SK-N-DZ (cell line): ENCODE measurements at regions not wholly inside any gene's neighbourhood (a gene's known extent, or its start where the extent isn't known, plus 50 kb on each side); places are given as distances from the start of the nearest gene placed in this dataset.

Source experiments
- DNase-seq: peaks from one replicate; pipeline ENCODE4 v3.0.0-alpha.2; 2015; ENCODE audit warnings: low spot score

DNA sequence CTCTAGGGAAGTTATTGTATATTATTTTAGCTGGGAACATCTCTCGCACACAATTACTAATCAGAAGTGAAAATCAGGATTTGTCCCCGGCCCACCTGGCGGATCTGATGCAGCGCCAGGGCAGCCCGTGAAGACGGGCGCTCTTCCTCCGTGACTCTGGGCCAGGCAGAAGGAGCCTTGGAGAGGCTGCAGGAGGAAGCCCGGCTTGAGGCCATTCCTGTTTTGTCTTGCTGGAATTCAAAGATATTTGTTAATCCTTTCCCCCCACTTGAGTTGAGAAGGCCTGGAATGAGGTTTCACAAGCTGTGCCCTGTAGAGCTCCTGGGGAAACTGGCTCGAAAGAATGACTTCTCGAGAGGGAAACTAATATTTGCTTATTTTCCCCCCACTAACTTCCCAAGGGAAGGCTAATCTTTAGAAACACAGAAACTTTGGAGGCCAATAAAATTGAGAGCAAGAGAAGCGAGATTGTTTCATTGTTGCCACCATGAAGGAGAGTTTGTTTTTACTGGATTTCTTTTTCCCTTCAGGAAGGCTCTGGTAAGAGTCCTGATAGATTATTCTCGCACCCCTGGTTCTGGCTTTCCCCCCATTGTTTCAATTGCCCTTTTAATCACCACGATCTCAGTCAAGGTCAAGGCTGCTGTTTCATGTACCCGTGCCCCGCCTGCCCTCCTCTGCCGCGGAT lies 92.8 kb upstream of the SEPTIN5 start:
- no peak for DNase-seq

DNA sequence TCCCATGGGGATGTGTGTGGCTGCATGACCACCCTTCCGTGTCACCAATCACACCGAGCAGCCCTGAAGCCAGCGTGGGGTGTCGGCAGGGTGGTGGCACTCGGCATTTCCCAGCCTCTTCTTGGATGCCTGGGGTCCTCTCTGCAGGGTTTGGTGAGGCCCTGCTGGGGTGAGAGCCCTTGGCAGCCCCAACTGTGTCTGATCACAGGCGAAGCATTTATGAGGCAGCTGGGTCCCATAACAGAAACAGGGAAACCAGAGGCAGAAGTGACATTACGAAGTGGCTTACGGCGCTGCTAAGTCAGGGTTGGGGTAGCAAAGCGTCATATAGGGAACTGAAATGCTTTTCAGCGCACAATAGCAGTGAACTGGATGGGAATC lies 92.3 kb upstream of the SEPTIN5 start:
- no peak for DNase-seq

DNA sequence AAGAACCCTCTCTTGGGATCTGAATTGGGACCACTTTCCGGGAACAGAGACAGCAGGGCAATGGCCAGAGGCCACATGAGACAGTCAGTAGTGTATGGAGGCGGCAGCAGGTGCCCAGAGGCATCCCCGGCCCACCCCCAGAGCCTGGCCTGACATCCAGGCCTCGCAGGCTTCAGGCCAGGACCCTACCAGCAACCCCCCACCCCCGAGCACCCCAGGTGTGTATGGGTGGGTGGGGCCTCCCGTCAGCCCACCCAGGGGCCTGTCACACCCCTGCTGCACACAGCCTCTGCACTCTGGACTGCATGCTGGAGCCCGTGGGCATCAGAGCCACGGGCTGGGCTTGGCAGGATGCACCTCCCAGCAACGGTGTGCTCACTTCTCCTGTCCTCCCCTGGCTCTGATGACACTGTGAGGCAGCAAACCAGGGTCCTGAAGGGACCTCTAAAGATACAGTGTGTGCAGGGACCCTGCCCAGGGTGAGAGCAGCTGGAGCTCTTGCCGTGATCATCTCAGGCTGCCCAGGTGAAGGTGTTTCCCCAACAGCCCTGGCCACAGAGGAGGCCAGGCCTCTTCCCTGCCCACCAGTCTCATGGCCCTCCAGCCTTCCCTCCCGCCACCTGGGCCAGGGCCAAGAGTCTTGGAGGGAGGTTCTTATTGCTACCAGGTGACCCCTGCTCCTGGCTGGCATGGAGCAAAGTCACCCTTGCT lies 88.8 kb upstream of the SEPTIN5 start:
- no peak for DNase-seq

DNA sequence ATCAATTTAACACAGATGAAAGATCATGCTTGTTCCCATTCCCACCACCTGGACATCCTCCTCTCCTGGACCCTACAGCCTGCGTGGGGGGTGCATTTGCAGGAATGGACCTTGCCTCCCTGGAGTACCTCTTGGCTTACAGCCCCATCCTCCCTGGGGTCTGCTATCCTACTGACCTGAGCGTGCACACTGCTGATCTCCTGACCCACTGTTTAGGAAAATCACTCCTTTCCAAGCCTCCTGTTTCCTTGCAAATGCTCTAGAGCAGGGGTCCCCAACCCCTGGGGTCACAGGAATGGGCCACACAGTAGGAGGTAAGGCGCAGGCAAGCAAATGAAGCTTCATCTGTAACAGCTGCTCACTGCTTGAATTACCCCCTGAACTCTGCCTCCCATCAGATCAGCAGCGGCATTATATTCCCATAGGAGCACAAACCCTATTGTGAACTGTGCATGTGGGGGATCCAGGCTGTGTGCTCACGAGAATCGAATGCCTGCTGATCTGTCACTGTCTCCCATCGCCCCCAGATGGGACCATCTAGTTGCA lies 88.2 kb upstream of the SEPTIN5 start:
- DNase-seq, result no peak

DNA sequence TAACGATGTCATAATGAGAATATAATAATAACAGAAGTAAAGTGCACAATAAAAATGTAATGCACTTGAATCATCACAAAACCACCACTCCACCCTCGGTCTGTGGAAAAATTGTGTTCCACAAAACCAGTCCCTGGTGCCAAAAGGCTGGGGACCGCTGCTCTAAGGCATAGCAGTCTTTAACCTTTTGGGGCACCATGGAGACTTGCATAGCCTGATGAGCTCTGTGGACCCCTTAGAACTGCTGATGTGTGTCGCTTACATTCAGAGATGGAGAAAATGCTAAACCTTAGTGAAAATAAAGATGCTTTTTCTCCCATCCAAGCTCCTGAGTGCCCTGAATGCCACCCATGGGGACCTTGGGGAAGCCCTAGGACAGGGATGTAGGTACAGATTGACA lies 87.6 kb upstream of the SEPTIN5 start:
- no peak for DNase-seq

DNA sequence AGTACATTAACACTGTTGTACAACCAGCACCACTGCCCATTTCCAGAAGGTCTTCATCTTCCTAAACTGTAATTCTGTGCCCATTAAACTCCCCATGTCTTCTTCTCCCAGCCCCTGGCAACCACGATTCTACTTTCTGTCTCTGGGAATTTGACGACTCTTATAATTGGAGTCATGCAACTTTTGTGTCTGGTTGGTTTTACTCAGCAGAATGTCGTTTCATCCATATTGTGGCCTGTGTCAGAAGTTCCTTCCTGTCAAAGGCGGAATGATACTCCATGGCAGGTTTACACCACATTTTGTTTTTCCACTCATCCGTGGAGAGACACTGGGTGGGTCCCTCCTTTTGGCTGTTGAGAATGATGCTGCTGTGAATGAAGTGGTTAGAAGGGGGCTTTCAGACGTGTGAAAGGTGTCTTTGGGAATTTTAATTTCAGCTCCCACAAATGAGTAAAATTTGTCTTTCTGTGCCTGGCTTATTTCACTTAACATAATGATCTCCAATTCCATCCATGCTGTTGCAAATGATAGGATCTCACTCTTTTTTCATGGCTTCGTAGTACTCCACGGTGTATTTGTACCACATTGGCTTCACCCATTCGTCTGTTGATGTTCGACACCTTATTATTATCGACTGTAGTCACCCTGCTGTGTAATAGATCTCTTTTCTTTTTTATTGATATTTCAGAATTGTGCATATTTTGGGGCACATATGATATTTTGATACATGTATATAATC lies 86.1 kb upstream of the SEPTIN5 start:
- DNase-seq, result no peak

DNA sequence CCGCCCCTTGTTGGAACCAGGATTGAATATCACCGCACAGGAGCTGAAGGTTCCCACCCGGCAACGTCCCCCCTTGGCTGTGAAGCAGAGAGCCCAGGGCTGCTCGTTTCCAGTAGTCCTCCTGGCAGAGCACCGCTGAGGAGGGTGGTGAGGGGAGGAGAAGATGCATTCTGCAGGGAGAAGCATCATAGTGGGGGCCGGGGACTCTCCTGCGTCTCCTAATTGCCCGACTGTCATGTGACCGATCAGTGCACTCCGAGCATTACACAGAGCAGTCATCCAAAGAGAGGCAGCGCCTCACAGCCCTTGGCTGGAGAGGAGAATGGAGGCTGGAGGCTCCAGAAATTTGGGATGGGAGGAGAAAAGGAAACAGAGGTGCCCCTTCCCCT lies 85.0 kb upstream of the SEPTIN5 start:
- peak; percentile 29 for DNase-seq

DNA sequence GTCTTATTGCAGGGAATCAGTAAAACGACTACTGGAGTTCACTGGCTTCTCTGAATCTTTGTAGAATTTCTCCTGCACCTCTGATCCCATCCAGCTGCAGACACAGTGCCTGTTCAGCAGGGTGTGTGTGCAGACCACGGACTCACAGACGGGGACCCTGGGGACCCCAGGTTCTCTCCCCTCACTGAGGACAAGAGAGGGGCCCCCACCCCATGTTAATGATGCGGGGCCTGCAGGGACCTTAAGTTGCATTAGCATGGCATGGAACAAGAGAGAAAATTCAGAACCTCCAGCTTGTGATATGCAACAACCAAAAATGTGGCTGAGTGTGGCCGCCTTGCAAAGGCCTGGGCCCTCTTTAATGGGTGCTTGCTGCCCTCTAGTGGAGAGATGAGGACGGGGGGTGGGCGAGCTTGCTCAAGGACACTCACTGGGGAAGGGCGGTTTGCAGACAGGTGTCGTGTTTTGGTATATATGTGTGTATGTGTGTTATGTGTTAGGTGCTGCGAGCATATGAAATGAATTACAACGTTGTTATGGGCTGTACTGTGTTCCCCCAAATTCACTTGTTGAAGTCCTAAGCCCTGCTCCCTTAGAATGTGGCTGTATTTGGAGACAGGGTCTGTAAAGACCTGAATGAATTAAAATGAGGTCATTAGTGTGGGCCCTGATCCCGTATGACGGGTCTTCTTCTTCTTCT lies 84.4 kb upstream of the SEPTIN5 start:
- peak; percentile 74 for DNase-seq

DNA sequence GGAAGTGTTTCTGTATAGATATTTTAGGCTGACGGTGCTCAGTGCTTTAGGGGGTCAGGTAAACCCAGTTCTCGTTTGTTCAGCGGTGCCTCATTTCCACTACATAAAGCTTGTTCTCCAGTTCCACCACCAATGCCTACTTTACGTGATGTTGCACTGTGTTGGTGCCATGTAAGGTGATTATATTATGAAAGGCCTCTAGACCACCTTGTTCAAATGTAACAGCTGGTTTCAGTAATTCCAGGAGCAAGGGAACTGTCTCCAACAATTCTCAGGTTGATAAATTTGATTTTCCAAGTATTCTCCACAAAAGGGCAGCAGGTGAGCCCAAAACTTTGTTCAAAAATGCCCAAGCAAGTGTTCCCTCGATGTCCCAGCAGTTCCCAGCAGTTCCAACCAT lies 83.7 kb upstream of the SEPTIN5 start:
- no peak for DNase-seq

DNA sequence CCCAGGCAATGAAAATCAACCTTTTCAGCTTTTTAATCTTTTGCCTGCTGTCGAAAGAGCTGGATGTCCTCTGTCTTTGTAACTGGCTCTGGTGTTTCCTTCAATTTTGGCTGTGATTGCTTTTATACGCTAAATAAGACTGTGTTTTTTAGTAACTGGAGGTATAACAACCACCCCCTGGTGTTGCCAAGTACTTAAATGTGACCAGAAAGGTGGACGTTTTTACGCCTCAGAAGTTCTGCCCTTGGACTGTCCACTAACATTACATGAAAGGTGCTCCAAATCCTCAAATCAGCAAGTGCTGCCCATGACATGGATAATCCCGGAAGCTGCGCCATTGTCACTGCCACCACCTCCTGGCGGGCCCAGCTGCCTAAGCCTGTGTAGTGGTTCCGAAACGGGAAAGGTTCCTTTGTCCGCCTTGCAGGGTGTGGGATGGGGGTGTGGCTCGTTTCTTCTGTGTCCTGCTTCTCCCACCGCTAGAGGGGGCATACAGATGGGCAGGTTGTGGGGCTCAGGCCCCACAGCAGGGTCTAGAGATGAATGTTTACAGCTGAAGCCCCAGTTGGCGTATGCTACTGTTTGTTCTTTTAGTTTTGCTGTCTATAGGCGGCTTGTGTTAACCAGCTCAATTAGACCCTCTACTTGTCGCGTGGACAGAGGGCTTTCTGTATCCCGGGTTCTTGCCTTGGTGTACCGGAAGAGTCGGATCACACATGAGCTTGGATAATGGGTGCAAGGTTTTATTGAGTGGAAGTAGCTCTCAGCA lies 82.2 kb upstream of the SEPTIN5 start:
- DNase-seq, result peak; percentile 58

DNA sequence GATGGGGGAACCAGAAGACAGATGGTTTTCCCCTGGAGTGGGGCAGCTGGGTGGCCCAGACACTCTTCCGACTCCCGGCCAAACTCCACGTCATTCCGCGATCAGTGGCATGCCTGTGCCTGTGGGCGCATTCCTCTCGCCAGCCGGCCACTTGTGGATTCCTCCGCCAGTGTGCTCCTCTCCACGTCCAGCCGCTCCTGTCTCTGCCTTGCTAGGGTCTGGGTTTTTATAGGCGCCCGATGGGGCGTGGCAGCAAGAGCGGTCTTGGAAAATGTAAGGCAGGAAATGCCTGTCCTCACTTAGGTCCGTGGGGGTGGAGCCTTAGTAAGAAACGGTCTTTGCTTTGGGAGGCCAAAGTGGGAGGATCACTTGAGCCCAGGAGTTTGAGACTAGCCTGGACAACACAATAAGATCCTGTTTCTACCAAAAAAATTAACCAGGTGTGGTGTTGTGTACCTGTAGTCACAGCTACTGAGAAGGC lies 81.6 kb upstream of the SEPTIN5 start:
- no peak for DNase-seq

DNA sequence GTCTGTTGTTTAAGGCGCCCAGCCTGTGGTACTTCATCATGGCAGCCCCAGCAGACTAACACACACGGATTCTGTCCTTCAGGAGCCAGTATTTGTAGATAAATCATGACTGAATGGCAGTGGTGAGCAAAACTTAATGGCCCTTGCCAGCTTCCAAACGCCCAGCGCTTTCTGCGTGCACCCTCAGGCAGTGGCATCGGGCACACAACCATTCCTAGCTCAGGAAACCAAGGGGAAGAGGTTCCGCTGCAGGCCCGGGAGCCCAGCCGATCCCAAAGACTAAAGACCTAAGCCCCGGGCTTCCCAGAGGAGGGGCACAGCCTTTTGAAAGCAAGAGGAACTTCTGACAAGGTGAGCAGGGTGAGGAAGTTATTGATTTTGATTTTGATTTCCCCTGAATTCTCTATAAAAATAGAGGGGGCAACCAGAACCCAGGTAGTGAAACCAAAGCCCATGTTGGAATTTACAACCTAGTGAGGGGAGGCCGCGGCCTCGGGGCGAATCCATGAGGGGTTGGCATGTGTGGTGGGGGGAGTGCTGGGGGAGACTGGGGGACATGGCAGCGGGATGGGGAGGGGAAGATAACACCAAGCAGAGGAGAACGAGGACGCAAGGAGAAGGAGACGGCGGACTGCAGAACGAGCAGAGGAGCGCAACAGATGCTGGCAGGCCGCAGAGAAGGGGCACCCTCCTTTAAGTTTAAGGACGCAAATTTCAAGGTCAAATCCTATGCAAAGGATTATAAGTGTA lies 79.9 kb upstream of the SEPTIN5 start:
- DNase-seq, result no peak

DNA sequence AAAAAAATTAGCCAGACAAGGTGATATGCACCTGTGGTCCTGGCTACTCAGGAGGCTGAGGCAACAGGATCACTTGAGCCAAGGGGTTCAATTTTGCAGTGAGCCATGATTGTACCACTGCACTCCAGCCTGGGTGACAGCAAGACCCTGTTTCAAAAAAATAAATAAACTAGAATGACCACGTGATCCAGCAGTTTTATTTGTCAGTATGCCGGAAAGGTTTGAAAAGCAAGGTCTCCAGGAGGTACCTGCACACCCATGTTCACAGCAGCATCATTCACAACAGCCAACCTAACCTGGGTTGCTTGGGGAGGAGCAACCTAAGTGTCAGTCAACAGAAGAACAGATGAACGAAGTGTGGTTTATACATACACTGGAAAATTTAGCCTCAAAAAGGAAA lies 78.7 kb upstream of the SEPTIN5 start:
- DNase-seq, result no peak

DNA sequence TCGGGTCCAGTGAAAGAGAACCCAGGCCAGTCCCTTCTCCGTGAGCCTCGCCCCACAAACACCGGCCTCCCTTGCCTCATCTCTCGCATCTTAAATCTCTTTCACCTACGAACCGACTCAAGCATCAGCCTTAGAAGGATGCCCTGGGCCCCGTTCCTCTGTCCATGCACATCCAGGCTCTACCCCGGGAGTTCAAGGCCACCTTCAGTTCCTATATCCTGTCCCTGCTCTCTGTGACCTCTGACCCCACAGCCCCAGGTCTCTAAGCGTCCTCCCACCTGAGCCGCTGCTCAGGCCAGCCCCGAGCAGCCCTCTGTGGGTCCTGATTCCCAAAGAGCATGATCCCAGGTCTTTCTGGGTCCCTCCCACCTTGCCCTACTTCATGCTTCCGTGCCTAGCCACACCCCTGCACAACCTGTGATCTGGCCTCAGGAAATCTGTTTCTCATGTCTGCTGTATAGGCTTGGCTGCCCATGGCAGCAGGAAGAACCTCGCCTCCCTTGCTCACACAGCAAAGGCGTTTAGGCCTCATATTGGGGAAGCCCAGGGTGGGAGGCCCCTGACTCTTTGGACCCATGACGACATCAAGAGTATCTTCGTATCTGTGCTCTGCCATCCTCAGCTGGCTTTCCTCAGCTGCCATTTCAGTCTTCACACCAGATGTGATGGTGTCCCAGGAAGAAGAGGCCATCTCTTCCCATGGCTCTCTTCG lies 77.5 kb upstream of the SEPTIN5 start:
- DNase-seq, result no peak

DNA sequence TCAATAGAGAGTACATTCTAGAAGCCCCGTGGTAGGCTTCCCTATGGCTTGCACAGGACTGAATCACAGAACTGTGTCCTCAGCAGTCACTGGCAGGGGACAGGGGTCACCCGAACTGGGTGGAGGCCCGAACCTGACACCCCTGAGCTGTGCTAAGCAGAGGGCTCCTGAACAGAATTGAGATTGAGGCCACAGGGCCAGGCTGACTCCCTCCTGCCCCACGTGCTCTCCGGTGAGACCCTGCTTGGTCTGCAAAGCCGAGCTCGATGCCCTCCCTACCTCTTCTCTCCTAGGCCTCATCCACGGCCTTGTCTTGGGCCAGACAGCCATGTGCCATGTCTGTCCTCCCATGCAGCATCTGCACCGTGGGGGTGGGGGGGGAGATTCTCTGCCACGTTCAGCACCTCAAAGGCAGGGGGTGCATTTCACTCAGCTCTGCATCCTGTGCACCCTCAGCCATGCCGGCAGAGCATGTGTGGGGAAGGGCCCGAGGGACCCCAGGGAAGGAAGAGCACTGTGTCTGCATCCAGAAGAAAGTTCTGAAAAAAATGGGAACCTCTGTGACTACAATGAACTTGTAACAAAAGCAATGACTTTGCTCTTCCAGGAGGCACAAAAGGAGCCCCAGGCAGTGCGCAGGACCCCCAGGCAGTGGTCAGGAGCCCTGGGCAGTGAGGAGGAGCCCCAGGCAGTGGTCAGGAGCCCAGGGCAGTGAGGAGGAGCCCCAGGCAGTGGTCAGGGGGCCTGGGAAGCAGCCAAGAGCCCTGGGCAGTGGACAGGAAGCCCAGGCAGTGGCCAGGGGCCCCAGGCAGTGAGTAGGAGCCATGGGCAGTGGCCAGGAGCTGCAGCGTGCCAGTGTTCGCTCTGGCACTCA lies 76.7 kb upstream of the SEPTIN5 start:
- no peak for DNase-seq

DNA sequence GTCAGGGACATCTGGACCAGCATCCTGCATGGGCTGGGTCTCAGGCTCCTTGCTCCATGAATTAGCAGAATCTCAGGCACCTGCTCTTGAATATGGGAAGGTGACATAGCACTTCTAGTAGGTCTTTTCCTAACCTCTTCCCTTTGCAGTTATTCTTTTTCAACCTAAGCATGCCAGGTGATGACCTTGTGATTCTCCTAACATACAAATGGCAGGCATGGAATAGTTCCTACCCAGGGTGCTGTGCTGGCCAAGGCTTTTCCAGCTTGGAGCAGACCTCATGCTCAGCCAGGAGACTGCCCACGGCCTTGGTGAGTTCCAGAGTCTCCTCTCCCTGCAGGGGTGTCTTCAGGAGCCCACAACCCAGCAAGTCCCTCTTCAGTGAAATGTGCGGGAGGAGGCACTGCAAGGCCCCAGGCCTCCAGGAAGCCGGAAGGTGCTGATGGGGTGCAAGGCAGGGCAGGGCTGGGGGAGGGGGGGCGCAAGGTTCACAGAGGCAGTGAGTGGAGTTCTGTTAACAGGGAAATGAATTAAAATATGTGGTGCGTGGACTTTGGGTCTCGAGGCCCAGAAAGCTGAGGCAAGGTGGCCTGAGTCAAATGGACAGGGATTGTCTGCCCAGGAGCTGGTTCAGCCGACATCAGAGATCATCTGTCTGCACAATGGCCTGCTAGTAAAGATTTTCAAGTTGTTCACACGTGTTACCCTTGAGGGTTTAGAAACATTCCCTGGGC lies 75.9 kb upstream of the SEPTIN5 start:
- DNase-seq, result no peak

DNA sequence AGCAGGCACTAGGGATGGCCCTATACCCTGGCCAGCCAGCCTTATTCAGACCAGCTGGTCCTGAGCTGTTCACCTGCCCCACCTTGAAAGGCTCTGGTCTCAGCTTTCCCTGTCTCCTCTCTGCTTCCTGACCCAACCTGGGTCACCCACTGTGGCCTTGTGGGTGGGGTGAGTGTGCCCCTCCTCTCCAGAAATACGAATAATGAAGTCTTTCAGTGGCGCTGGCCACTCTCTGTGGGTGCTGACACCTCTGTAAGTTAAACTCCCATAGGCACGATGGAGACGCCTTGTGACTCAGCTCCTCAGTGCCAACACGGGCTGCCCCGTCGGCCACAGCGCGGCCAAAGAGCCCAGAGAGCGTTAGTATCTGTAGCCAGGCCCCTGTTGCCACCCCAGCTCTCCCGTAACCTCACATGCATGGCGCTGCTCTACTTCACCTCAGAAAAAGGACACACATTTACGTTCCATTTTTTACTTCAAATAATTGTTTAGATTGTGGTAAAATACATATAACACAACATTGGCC lies 74.6 kb upstream of the SEPTIN5 start:
- DNase-seq, result no peak

DNA sequence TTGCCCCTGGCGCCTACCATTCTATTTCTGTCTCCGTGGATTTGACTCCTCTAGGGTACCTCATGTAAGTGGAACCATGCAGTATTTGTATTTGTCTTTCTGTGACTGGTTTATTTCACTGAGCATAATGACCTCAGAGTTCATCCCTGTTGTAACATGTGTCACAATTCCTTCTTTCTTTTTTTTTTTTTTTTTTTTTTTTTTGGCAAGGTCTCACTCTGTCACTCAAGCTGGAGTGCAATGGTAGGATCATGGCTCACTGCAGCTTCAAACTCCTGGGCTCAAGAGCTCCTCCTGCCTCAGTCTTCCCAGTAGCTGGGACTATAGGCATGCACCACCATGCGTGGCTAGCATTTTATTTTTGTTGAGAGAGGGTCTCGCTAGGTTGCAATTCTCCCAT lies 74.0 kb upstream of the SEPTIN5 start:
- no peak for DNase-seq
